ENCODE measurements at regions not wholly inside any gene's neighbourhood (a gene's known extent, or its start where the extent isn't known, plus 50 kb on each side); places are given as distances from the start of the nearest gene placed in this dataset. TPM values are rescaled to one million over a fixed set of nuclear protein-coding genes. Genes with fewer than 3 reads are reported as not detected.

- H3K27ac ChIP-seq (ENCODE audit: low read depth in 1 of 2, low read length in 1 of 2) = no peak overlapping the region
- no peaks in the 10 kb centered on the region for H3K36me3 ChIP-seq (ENCODE audit: control insufficient read depth in 4 of 4, insufficient read depth in 4 of 4, low read length in 4 of 4)
- H3K4me1 ChIP-seq (ENCODE audit: control insufficient read depth in 5 of 5, insufficient read depth in 5 of 5, low read length in 5 of 5) = no peaks in the 10 kb centered on the region
- WGBS, 2 donors = 71 to 77% methylated on average over 1 of the region's 1 CpG
- no peak for DNase-seq
- H3K9me3 ChIP-seq (ENCODE audit: control insufficient read depth in 4 of 4, insufficient read depth in 3 of 4, low read length in 3 of 4) = no peaks in the 10 kb centered on the region
- TF ChIP-seq CTCF (IDR thresholded peaks at IDR 0.05; ENCODE audit: control extremely low read depth, extremely low read depth) = no peak
- no peak overlapping the region for H3K4me3 ChIP-seq
- ATAC-seq (ENCODE audit: insufficient read depth, low FRiP score) = no peak
- no peaks in the 10 kb centered on the region for H3K27me3 ChIP-seq (ENCODE audit: control insufficient read depth in 3 of 3, insufficient read depth in 3 of 3, low read length in 2 of 3)
- no peak overlapping the region for H3K9ac ChIP-seq (ENCODE audit: insufficient read depth in 1 of 2, low read length in 2 of 2)
These were observed 52.8 kb upstream of the PTGFR start for GRCh38 chr1:78437941-78438340.

- TF ChIP-seq CTCF (IDR thresholded peaks at IDR 0.05; ENCODE audit: control extremely low read depth, extremely low read depth) = no peak
- H3K4me1 ChIP-seq (ENCODE audit: control insufficient read depth in 5 of 5, insufficient read depth in 5 of 5, low read length in 5 of 5) = no peaks in the 10 kb centered on the region
- no peak overlapping the region for H3K9ac ChIP-seq (ENCODE audit: insufficient read depth in 1 of 2, low read length in 2 of 2)
- H3K4me3 ChIP-seq = no peak overlapping the region
- no peaks in the 10 kb centered on the region for H3K36me3 ChIP-seq (ENCODE audit: control insufficient read depth in 4 of 4, insufficient read depth in 4 of 4, low read length in 4 of 4)
- WGBS, 2 donors = 58 to 71% methylated on average over 2 of the region's 2 CpGs
- DNase-seq (no peak), ATAC-seq (ENCODE audit: insufficient read depth, low FRiP score) (no peak)
- no peaks in the 10 kb centered on the region for H3K27me3 ChIP-seq (ENCODE audit: control insufficient read depth in 3 of 3, insufficient read depth in 3 of 3, low read length in 2 of 3)
- no peak overlapping the region for H3K27ac ChIP-seq (ENCODE audit: low read depth in 1 of 2, low read length in 1 of 2)
- no peaks in the 10 kb centered on the region for H3K9me3 ChIP-seq (ENCODE audit: control insufficient read depth in 4 of 4, insufficient read depth in 3 of 4, low read length in 3 of 4)
These were observed 50.4 kb upstream of the PTGFR start for GRCh38 chr1:78440381-78440793.

Small RNA genes in the stretch of these regions (small RNA-seq; reads per million reads assigned to genes)
- gene AC096531.1 (ENCODE audit: low replicate concordance) (not detected), gene RNA5SP23 (ENCODE audit: low replicate concordance) (not detected)
